PC-9 (cell line): ENCODE measurements at regions not wholly inside any gene's neighbourhood (a gene's known extent, or its start where the extent isn't known, plus 50 kb on each side); places are given as distances from the start of the nearest gene placed in this dataset.
"Not testable (repeated sequence)": the region's sequence is repeated elsewhere in the genome, so short reads cannot be mapped to it uniquely, and the experiment has no call there.

Experiments
- EZH2 ChIP-seq: fragments of 200-600 bp; sonication (generic); IDR thresholded peaks from 2 replicates; pipeline ENCODE4 v1.8.0; 2017; ENCODE audit warnings: antibody characterized with exemption, low read depth
- TF ChIP-seq, protein P1 (sequence below): fragments of 200-600 bp; sonication (generic); conservative IDR thresholded peaks from 2 replicates; pipeline ENCODE4 v1.6.1; 2017; ENCODE audit warnings: mixed run types, antibody characterized with exemption, mild to moderate bottlenecking, moderate library complexity

DNA sequence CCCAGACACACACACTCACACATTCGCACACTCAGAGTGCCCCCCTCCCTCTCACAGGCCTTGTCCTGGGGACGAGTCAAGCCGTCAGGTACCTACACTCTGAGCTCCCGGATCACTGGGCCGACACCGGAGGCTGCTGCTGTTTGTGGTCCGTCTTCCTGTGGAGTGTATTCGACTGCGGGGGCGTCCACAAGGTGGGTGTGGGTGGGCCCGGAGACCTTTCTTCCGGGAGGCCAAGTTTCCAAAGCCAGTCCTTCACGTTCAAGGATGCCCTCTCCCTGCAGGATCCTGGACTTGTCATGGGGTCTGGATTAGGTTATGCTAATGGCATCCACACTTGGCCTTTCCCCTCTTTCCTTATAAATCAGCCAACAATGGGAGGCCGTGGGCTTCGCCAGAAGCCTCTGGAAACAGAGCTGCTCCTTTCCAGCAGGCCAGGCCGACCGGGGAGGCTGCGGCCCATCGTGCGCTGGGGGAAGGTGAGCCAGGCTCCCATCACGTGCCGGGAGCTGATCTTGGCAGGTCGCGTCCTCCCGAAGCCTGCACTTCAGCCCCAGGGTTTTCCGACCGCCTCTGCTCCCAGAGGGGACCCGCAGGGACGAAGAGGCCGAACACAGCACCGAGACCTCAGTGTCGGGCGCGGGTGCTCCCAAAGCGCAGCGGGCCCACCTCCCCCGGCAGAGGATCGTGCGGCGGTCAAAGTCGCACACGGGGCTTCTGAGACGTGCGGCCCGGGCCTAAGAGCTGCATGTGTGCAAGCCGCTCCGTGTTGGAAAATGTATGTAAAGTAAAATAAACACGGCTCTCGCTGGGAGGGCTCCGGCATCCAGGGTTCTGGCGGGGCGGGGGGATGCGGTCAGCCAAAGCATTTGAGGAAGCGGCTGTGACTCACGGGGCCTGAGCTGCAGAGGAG is 196.5 kb upstream of the ZNF469 start:
- TF ChIP-seq, protein P1, sequence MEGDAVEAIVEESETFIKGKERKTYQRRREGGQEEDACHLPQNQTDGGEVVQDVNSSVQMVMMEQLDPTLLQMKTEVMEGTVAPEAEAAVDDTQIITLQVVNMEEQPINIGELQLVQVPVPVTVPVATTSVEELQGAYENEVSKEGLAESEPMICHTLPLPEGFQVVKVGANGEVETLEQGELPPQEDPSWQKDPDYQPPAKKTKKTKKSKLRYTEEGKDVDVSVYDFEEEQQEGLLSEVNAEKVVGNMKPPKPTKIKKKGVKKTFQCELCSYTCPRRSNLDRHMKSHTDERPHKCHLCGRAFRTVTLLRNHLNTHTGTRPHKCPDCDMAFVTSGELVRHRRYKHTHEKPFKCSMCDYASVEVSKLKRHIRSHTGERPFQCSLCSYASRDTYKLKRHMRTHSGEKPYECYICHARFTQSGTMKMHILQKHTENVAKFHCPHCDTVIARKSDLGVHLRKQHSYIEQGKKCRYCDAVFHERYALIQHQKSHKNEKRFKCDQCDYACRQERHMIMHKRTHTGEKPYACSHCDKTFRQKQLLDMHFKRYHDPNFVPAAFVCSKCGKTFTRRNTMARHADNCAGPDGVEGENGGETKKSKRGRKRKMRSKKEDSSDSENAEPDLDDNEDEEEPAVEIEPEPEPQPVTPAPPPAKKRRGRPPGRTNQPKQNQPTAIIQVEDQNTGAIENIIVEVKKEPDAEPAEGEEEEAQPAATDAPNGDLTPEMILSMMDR, result not testable (repeated sequence)
- not testable (repeated sequence) for TF ChIP-seq EZH2
